H9 (cell line): ENCODE measurements at regions not wholly inside any gene's neighbourhood (a gene's known extent, or its start where the extent isn't known, plus 50 kb on each side); places are given as distances from the start of the nearest gene placed in this dataset.

Experiments
- DNase-seq: peaks from one replicate; pipeline ENCODE4 v3.0.0-alpha.2; 2017
- H2AFZ ChIP-seq: one replicate; pipeline ENCODE4 v1.6.1; 2013; ENCODE audit warnings: mild to moderate bottlenecking, low read length, control low read depth, moderate library complexity
- H2AK5ac ChIP-seq: 2 replicates; pipeline ENCODE4 v1.6.1; 2013; ENCODE audit warnings: low read length, control low read depth, mixed read lengths; ENCODE audit not compliant: insufficient read length
- H2BK120ac ChIP-seq: one replicate; pipeline ENCODE4 v1.6.1; 2013; ENCODE audit warnings: low read depth, mild to moderate bottlenecking, low read length, control low read depth, inconsistent platforms; ENCODE audit not compliant: poor library complexity, severe bottlenecking
- H2BK12ac ChIP-seq: 2 replicates; pipeline ENCODE4 v1.6.1; 2013; ENCODE audit warnings: low read length, control low read depth, mixed read lengths, low read depth; ENCODE audit not compliant: insufficient read length
- H2BK15ac ChIP-seq: 2 replicates; pipeline ENCODE4 v1.6.1; 2013; ENCODE audit warnings: low read depth, low read length, control low read depth
- H2BK20ac ChIP-seq: one replicate; pipeline ENCODE4 v1.6.1; 2013; ENCODE audit warnings: low read depth, mild to moderate bottlenecking, low read length, control low read depth, inconsistent platforms; ENCODE audit not compliant: poor library complexity, severe bottlenecking
- H2BK5ac ChIP-seq: 2 replicates; pipeline ENCODE4 v1.6.1; 2013; ENCODE audit warnings: low read length, control low read depth, mixed read lengths; ENCODE audit not compliant: insufficient read length
- H3K14ac ChIP-seq: 2 replicates; pipeline ENCODE4 v1.6.1; 2013; ENCODE audit warnings: low read length, control low read depth; ENCODE audit not compliant: insufficient read depth
- H3K18ac ChIP-seq: 2 replicates; pipeline ENCODE4 v1.6.1; 2013; ENCODE audit warnings: low read depth, mild to moderate bottlenecking, mixed read lengths, low read length, control low read depth; ENCODE audit not compliant: insufficient read length
- H3K23ac ChIP-seq: 2 replicates; pipeline ENCODE4 v1.6.1; 2013; ENCODE audit warnings: low read length, control low read depth, mixed read lengths, low read depth; ENCODE audit not compliant: insufficient read length
- H3K23me2 ChIP-seq: 2 replicates; pipeline ENCODE4 v1.6.1; 2013; ENCODE audit warnings: low read depth, mild to moderate bottlenecking, mixed read lengths, low read length, control low read depth; ENCODE audit not compliant: insufficient read length, poor library complexity, severe bottlenecking
- H3K27ac ChIP-seq: 2 replicates; pipeline ENCODE4 v1.5.1; 2013; ENCODE audit warnings: low read length, control low read depth, mixed read lengths, low read depth; ENCODE audit not compliant: insufficient read length
- H3K27me3 ChIP-seq: 2 replicates; pipeline ENCODE4 v1.6.1; 2013; ENCODE audit warnings: low read length, control low read depth, inconsistent platforms; ENCODE audit not compliant: insufficient read depth
- H3K4ac ChIP-seq: 2 replicates; pipeline ENCODE4 v1.6.1; 2013; ENCODE audit warnings: low read depth, mild to moderate bottlenecking, control low read depth, inconsistent platforms, low read length, moderate library complexity
- H3K4me1 ChIP-seq: 2 replicates; pipeline ENCODE4 v1.6.1; 2013; ENCODE audit warnings: low read length, control low read depth, inconsistent platforms; ENCODE audit not compliant: insufficient read depth
- H3K4me2 ChIP-seq: 2 replicates; pipeline ENCODE4 v1.6.1; 2013; ENCODE audit warnings: low read length, control low read depth, mixed read lengths; ENCODE audit not compliant: insufficient read length, insufficient read depth
- H3K56ac ChIP-seq: 2 replicates; pipeline ENCODE4 v1.6.1; 2013; ENCODE audit warnings: low read depth, mild to moderate bottlenecking, mixed read lengths, low read length, control low read depth; ENCODE audit not compliant: insufficient read length
- H3K79me1 ChIP-seq: 2 replicates; pipeline ENCODE4 v1.6.1; 2013; ENCODE audit warnings: low read depth, mild to moderate bottlenecking, moderate library complexity, low read length, control low read depth, inconsistent platforms; ENCODE audit not compliant: insufficient read depth, poor library complexity, severe bottlenecking
- H3K79me2 ChIP-seq: 2 replicates; pipeline ENCODE4 v1.6.1; 2013; ENCODE audit warnings: low read length, control low read depth, inconsistent platforms; ENCODE audit not compliant: insufficient read depth
- H3K9ac ChIP-seq: 2 replicates; pipeline ENCODE4 v1.6.1; 2013; ENCODE audit warnings: low read length, control low read depth, mixed read lengths; ENCODE audit not compliant: insufficient read length; ENCODE audit errors: extremely low read depth
- H3K9me3 ChIP-seq: one replicate; pipeline ENCODE4 v1.6.1; 2013; ENCODE audit warnings: low read depth, low read length, inconsistent platforms; ENCODE audit not compliant: control insufficient read depth
- H3T11ph ChIP-seq: one replicate; pipeline ENCODE4 v1.6.1; 2013; ENCODE audit warnings: mild to moderate bottlenecking, low read length, control low read depth, inconsistent platforms
- H4K20me1 ChIP-seq: one replicate; pipeline ENCODE4 v1.6.1; 2013; ENCODE audit not compliant: control insufficient read depth, insufficient read length, insufficient read depth
- H4K5ac ChIP-seq: 2 replicates; pipeline ENCODE4 v1.6.1; 2013; ENCODE audit warnings: low read depth, mild to moderate bottlenecking, mixed read lengths, low read length, control low read depth; ENCODE audit not compliant: insufficient read length
- H4K8ac ChIP-seq: replicated peaks from 2 replicates; pipeline ENCODE4 v1.6.1; 2013; ENCODE audit warnings: low read length, control low read depth, mixed read lengths, low read depth; ENCODE audit not compliant: insufficient read length
- H4K91ac ChIP-seq: 2 replicates; pipeline ENCODE4 v1.6.1; 2013; ENCODE audit warnings: low read depth, mild to moderate bottlenecking, moderate library complexity, mixed read lengths, low read length, control low read depth; ENCODE audit not compliant: insufficient read length
- H3K27ac Mint-ChIP-seq, 3 experiments: 2 replicates in 2 of 3; 3 replicates in 1 of 3; pipeline ENCODE4 v1.8.0; 2020 to 2021; ENCODE audit warnings: mixed read lengths in 3 of 3, mild to moderate bottlenecking in 1 of 3, moderate library complexity in 1 of 3
- H3K27me3 Mint-ChIP-seq: 2 replicates; pipeline ENCODE4 v1.8.0; 2021; ENCODE audit warnings: low read depth, mild to moderate bottlenecking, moderate library complexity, mixed read lengths
- H3K36me3 Mint-ChIP-seq, 3 experiments: 2 replicates in 2 of 3; 3 replicates in 1 of 3; pipeline ENCODE4 v1.8.0; 2020 to 2021; ENCODE audit warnings: low read depth in 3 of 3, mixed read lengths in 3 of 3; ENCODE audit not compliant: insufficient read depth in 1 of 3
- H3K4me1 Mint-ChIP-seq, 2 experiments: 2 replicates each; pipeline ENCODE4 v1.8.0; 2020; ENCODE audit warnings: mixed read lengths in 2 of 2
- H3K4me3 Mint-ChIP-seq, 2 experiments: 2 replicates in 1 of 2; 3 replicates in 1 of 2; pipeline ENCODE4 v1.8.0; 2020 to 2021; ENCODE audit warnings: mild to moderate bottlenecking in 2 of 2, mixed read lengths in 2 of 2, moderate library complexity in 1 of 2
- H3K9me3 Mint-ChIP-seq, 2 experiments: 2 replicates in 1 of 2; 3 replicates in 1 of 2; pipeline ENCODE4 v1.8.0; 2020; ENCODE audit warnings: mild to moderate bottlenecking in 2 of 2, mixed read lengths in 2 of 2, moderate library complexity in 1 of 2
- WGBS: extraction: QIAGEN DNeasy Blood & Tissue Kit; methylation state at CpG from one replicate; pipeline ENCODE4 v1.1.7; 2013; ENCODE audit warnings: missing lambda C conversion rate, low lambda C conversion rate, mixed read lengths; ENCODE audit not compliant: insufficient read length; ENCODE audit errors: extremely low coverage; 5-methylcytosine and 5-hydroxymethylcytosine counted together
- TF ChIP-seq, protein P1 (sequence below): fragments of 200-600 bp; sonication (generic); conservative IDR thresholded peaks from 3 replicates; pipeline ENCODE4 v1.8.0; 2021; ENCODE audit warnings: antibody characterized with exemption, mild to moderate bottlenecking

GRCh38 chr14:42782754-42783153 is 1176.1 kb downstream of the LRFN5 start:
- Histone ChIP-seq H3K79me2 (no peaks in the 10 kb centered on the region), H4K8ac (no peak overlapping the region), H2BK5ac (no peak overlapping the region), H2AK5ac (no peak overlapping the region), H3K56ac (no peak overlapping the region), H4K5ac (no peak overlapping the region), H3K18ac (no peak overlapping the region), H3K4ac (no peak overlapping the region), H3K4me1 (no peaks in the 10 kb centered on the region), H4K20me1 (no peaks in the 10 kb centered on the region), H4K91ac (no peak overlapping the region), H3K9me3 (no peaks in the 10 kb centered on the region), H2BK15ac (no peak overlapping the region), H3K23me2 (no peaks in the 10 kb centered on the region), H3K27ac (no peak overlapping the region), H3K79me1 (no peaks in the 10 kb centered on the region), H3K23ac (no peak overlapping the region), H2AFZ (no peak overlapping the region), H3T11ph (no peak overlapping the region), H3K14ac (no peak overlapping the region), H2BK120ac (no peak overlapping the region), H3K9ac (no peak overlapping the region), H3K27me3 (no peaks in the 10 kb centered on the region), H2BK20ac (no peak overlapping the region), H3K4me2 (no peak overlapping the region), H2BK12ac (no peak overlapping the region)
- Mint-ChIP-seq H3K9me3 (peaks cover 16 to 21% of the 10 kb centered on the region in 2 experiments), H3K4me1 (no peaks in the 10 kb centered on the region), H3K36me3 (peaks cover 5 to 17% (median 12%) of the 10 kb centered on the region in 3 experiments), H3K4me3 (no peak overlapping the region), H3K27ac (no peak overlapping the region), H3K27me3 (no peaks in the 10 kb centered on the region)
- no CpG with 5 or more reads among the region's 3 CpGs for WGBS
- TF ChIP-seq, protein P1, sequence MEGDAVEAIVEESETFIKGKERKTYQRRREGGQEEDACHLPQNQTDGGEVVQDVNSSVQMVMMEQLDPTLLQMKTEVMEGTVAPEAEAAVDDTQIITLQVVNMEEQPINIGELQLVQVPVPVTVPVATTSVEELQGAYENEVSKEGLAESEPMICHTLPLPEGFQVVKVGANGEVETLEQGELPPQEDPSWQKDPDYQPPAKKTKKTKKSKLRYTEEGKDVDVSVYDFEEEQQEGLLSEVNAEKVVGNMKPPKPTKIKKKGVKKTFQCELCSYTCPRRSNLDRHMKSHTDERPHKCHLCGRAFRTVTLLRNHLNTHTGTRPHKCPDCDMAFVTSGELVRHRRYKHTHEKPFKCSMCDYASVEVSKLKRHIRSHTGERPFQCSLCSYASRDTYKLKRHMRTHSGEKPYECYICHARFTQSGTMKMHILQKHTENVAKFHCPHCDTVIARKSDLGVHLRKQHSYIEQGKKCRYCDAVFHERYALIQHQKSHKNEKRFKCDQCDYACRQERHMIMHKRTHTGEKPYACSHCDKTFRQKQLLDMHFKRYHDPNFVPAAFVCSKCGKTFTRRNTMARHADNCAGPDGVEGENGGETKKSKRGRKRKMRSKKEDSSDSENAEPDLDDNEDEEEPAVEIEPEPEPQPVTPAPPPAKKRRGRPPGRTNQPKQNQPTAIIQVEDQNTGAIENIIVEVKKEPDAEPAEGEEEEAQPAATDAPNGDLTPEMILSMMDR: no peak
- no peak for DNase-seq
